ENCODE measurements at regions not wholly inside any gene's neighbourhood (a gene's known extent, or its start where the extent isn't known, plus 50 kb on each side); places are given as distances from the start of the nearest gene placed in this dataset.

GRCh38 chr9:135269912-135270830, 182.7 kb downstream of the OLFM1 start:
- TF ChIP-seq CTCF (IDR thresholded peaks at IDR 0.05) = no peak
- TF ChIP-seq POLR2A (IDR thresholded peaks at IDR 0.05) = no peak

Measured in right lobe of liver (tissue), 4 donors.